ENCODE measurements at regions not wholly inside any gene's neighbourhood (a gene's known extent, or its start where the extent isn't known, plus 50 kb on each side); places are given as distances from the start of the nearest gene placed in this dataset.

- TF ChIP-seq, protein P1, sequence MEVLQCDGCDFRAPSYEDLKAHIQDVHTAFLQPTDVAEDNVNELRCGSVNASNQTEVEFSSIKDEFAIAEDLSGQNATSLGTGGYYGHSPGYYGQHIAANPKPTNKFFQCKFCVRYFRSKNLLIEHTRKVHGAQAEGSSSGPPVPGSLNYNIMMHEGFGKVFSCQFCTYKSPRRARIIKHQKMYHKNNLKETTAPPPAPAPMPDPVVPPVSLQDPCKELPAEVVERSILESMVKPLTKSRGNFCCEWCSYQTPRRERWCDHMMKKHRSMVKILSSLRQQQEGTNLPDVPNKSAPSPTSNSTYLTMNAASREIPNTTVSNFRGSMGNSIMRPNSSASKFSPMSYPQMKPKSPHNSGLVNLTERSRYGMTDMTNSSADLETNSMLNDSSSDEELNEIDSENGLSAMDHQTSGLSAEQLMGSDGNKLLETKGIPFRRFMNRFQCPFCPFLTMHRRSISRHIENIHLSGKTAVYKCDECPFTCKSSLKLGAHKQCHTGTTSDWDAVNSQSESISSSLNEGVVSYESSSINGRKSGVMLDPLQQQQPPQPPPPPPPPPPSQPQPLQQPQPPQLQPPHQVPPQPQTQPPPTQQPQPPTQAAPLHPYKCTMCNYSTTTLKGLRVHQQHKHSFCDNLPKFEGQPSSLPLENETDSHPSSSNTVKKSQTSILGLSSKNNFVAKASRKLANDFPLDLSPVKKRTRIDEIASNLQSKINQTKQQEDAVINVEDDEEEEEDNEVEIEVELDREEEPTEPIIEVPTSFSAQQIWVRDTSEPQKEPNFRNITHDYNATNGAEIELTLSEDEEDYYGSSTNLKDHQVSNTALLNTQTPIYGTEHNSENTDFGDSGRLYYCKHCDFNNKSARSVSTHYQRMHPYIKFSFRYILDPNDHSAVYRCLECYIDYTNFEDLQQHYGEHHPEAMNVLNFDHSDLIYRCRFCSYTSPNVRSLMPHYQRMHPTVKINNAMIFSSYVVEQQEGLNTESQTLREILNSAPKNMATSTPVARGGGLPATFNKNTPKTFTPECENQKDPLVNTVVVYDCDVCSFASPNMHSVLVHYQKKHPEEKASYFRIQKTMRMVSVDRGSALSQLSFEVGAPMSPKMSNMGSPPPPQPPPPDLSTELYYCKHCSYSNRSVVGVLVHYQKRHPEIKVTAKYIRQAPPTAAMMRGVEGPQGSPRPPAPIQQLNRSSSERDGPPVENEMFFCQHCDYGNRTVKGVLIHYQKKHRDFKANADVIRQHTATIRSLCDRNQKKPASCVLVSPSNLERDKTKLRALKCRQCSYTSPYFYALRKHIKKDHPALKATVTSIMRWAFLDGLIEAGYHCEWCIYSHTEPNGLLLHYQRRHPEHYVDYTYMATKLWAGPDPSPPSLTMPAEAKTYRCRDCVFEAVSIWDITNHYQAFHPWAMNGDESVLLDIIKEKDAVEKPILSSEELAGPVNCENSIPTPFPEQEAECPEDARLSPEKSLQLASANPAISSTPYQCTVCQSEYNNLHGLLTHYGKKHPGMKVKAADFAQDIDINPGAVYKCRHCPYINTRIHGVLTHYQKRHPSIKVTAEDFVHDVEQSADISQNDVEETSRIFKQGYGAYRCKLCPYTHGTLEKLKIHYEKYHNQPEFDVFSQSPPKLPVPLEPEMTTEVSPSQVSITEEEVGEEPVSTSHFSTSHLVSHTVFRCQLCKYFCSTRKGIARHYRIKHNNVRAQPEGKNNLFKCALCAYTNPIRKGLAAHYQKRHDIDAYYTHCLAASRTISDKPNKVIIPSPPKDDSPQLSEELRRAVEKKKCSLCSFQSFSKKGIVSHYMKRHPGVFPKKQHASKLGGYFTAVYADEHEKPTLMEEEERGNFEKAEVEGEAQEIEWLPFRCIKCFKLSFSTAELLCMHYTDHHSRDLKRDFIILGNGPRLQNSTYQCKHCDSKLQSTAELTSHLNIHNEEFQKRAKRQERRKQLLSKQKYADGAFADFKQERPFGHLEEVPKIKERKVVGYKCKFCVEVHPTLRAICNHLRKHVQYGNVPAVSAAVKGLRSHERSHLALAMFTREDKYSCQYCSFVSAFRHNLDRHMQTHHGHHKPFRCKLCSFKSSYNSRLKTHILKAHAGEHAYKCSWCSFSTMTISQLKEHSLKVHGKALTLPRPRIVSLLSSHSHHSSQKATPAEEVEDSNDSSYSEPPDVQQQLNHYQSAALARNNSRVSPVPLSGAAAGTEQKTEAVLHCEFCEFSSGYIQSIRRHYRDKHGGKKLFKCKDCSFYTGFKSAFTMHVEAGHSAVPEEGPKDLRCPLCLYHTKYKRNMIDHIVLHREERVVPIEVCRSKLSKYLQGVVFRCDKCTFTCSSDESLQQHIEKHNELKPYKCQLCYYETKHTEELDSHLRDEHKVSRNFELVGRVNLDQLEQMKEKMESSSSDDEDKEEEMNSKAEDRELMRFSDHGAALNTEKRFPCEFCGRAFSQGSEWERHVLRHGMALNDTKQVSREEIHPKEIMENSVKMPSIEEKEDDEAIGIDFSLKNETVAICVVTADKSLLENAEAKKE (CRISPR knock-in tag; IDR thresholded peaks at IDR 0.05): no peak
- TF ChIP-seq CREB1 (CRISPR knock-in tag; IDR thresholded peaks at IDR 0.05; ENCODE audit: low read depth) (no peak), JUNB (IDR thresholded peaks at IDR 0.05; ENCODE audit: unreplicated experiment) (no peak), REST (IDR thresholded peaks at IDR 0.05; ENCODE audit: unreplicated experiment) (no peak), POLR2AphosphoS5 (IDR thresholded peaks at IDR 0.05; ENCODE audit: low read depth) (no peak), EZH2 (IDR thresholded peaks at IDR 0.05; ENCODE audit: low read depth, unreplicated experiment) (no peak)
- TF ChIP-seq, protein P2, sequence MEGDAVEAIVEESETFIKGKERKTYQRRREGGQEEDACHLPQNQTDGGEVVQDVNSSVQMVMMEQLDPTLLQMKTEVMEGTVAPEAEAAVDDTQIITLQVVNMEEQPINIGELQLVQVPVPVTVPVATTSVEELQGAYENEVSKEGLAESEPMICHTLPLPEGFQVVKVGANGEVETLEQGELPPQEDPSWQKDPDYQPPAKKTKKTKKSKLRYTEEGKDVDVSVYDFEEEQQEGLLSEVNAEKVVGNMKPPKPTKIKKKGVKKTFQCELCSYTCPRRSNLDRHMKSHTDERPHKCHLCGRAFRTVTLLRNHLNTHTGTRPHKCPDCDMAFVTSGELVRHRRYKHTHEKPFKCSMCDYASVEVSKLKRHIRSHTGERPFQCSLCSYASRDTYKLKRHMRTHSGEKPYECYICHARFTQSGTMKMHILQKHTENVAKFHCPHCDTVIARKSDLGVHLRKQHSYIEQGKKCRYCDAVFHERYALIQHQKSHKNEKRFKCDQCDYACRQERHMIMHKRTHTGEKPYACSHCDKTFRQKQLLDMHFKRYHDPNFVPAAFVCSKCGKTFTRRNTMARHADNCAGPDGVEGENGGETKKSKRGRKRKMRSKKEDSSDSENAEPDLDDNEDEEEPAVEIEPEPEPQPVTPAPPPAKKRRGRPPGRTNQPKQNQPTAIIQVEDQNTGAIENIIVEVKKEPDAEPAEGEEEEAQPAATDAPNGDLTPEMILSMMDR (conservative IDR thresholded peaks at IDR 0.05; ENCODE audit: low read depth in 2 of 2): no peak
Measured at GRCh38 chr6:47112317-47112716, 70.2 kb upstream of the ADGRF1 start (continued).

All from GM23338 (cell line).